ENCODE measurements at regions not wholly inside any gene's neighbourhood (a gene's known extent, or its start where the extent isn't known, plus 50 kb on each side); places are given as distances from the start of the nearest gene placed in this dataset.
"Not testable (repeated sequence)": the region's sequence is repeated elsewhere in the genome, so short reads cannot be mapped to it uniquely, and the experiment has no call there.

- ChIA-PET CTCF (no interaction called here), POLR2A (no interaction called here)
These were observed 209.6 kb downstream of the TFAP2B start for GRCh38 chr6:51028276-51028675.

GRCh38 chr6:51029561-51029960 lies 210.9 kb downstream of the TFAP2B start:
- intact Hi-C loops (cut with micrococcal nuclease): no loop called here
- Mint-ChIP-seq H3K27ac (no peak overlapping the region), H3K4me1 (ENCODE audit: low read depth) (no peaks in the 10 kb centered on the region), H3K9me3 (peaks cover 5% of the 10 kb centered on the region), H3K36me3 (ENCODE audit: low read depth) (no peaks in the 10 kb centered on the region), H3K4me3 (no peak overlapping the region), H3K27me3 (no peaks in the 10 kb centered on the region)
- DNase-seq (no peak), ATAC-seq (no peak)
- no peak for TF ChIP-seq CTCF (IDR thresholded peaks at IDR 0.05)
- ChIA-PET POLR2A (no interaction called here), CTCF (no interaction called here)

More at GRCh38 chr6:51028276-51028675, 209.6 kb downstream of the TFAP2B start:
- TF ChIP-seq CTCF (IDR thresholded peaks at IDR 0.05): no peak
- intact Hi-C loops (cut with micrococcal nuclease): no loop called here
- H3K36me3 Mint-ChIP-seq (ENCODE audit: low read depth): no peaks in the 10 kb centered on the region
- peaks cover 2% of the 10 kb centered on the region for H3K9me3 Mint-ChIP-seq
- no peak overlapping the region for H3K4me3 Mint-ChIP-seq
- no peak overlapping the region for H3K27ac Mint-ChIP-seq
- DNase-seq (no peak), ATAC-seq (no peak)
- H3K27me3 Mint-ChIP-seq: no peaks in the 10 kb centered on the region
- no peaks in the 10 kb centered on the region for H3K4me1 Mint-ChIP-seq (ENCODE audit: low read depth)

GRCh38 chr6:51045548-51045947 lies 226.9 kb downstream of the TFAP2B start:
- no peak overlapping the region for H3K4me3 Mint-ChIP-seq
- H3K27ac Mint-ChIP-seq: no peak overlapping the region
- no peaks in the 10 kb centered on the region for H3K4me1 Mint-ChIP-seq (ENCODE audit: low read depth)
- H3K27me3 Mint-ChIP-seq: no peaks in the 10 kb centered on the region
- no peak for ATAC-seq
- H3K9me3 Mint-ChIP-seq: peaks cover 3% of the 10 kb centered on the region
- no peak for DNase-seq
- H3K36me3 Mint-ChIP-seq (ENCODE audit: low read depth): no peaks in the 10 kb centered on the region
- intact Hi-C loops (cut with micrococcal nuclease): no loop called here
- TF ChIP-seq CTCF (IDR thresholded peaks at IDR 0.05): no peak
- POLR2A ChIA-PET: no interaction called here
- CTCF ChIA-PET: no interaction called here

GRCh38 chr6:51049288-51049982 lies 230.8 kb downstream of the TFAP2B start:
- ATAC-seq: no peak
- intact Hi-C loops (cut with micrococcal nuclease): no loop called here
- no peaks in the 10 kb centered on the region for H3K36me3 Mint-ChIP-seq (ENCODE audit: low read depth)
- POLR2A ChIA-PET: no interaction called here
- H3K27ac Mint-ChIP-seq: no peak overlapping the region
- no peak for DNase-seq
- peaks cover 10% of the 10 kb centered on the region for H3K9me3 Mint-ChIP-seq
- no peaks in the 10 kb centered on the region for H3K27me3 Mint-ChIP-seq
- CTCF ChIA-PET: no interaction called here
- no peak overlapping the region for H3K4me3 Mint-ChIP-seq
- no peaks in the 10 kb centered on the region for H3K4me1 Mint-ChIP-seq (ENCODE audit: low read depth)
- TF ChIP-seq CTCF (IDR thresholded peaks at IDR 0.05): no peak

GRCh38 chr6:51049983-51050877 lies 231.6 kb downstream of the TFAP2B start:
- no peak overlapping the region for H3K27ac Mint-ChIP-seq
- H3K36me3 Mint-ChIP-seq (ENCODE audit: low read depth): no peaks in the 10 kb centered on the region
- ATAC-seq (no peak), DNase-seq (no peak)
- no peak overlapping the region for H3K4me3 Mint-ChIP-seq
- POLR2A ChIA-PET: no interaction called here
- no peak for TF ChIP-seq CTCF (IDR thresholded peaks at IDR 0.05)
- no peaks in the 10 kb centered on the region for H3K4me1 Mint-ChIP-seq (ENCODE audit: low read depth)
- H3K27me3 Mint-ChIP-seq: no peaks in the 10 kb centered on the region
- intact Hi-C loops (cut with micrococcal nuclease): no loop called here
- peaks cover 10% of the 10 kb centered on the region for H3K9me3 Mint-ChIP-seq
- CTCF ChIA-PET: no interaction called here

GRCh38 chr6:51052716-51053115 lies 234.0 kb downstream of the TFAP2B start:
- peaks cover 10% of the 10 kb centered on the region for H3K9me3 Mint-ChIP-seq
- H3K27ac Mint-ChIP-seq; DNase-seq; H3K36me3 Mint-ChIP-seq (ENCODE audit: low read depth); H3K4me1 Mint-ChIP-seq (ENCODE audit: low read depth); POLR2A ChIA-PET; H3K4me3 Mint-ChIP-seq; intact Hi-C loops (cut with micrococcal nuclease); H3K27me3 Mint-ChIP-seq; CTCF ChIA-PET; ATAC-seq: not testable (repeated sequence)

GRCh38 chr6:51055316-51055715 lies 236.6 kb downstream of the TFAP2B start:
- H3K4me3 Mint-ChIP-seq; H3K27ac Mint-ChIP-seq; H3K36me3 Mint-ChIP-seq (ENCODE audit: low read depth); intact Hi-C loops (cut with micrococcal nuclease); POLR2A ChIA-PET; H3K4me1 Mint-ChIP-seq (ENCODE audit: low read depth); CTCF ChIA-PET; ATAC-seq; H3K27me3 Mint-ChIP-seq; DNase-seq; H3K9me3 Mint-ChIP-seq: not testable (repeated sequence)
